C4-2B (cell line): ENCODE measurements at regions not wholly inside any gene's neighbourhood (a gene's known extent, or its start where the extent isn't known, plus 50 kb on each side); places are given as distances from the start of the nearest gene placed in this dataset.

ENCODE experiments used
- H3K27ac ChIP-seq: fragments of 450-650 bp; 2 replicates; pipeline ENCODE4 v1.5.1; 2017
- CTCF ChIP-seq: fragments of 450-650 bp; conservative IDR thresholded peaks from 2 replicates; pipeline ENCODE4 v1.5.1; 2017; ENCODE audit warnings: mild to moderate bottlenecking
- ZFX ChIP-seq: fragments of 450-650 bp; IDR thresholded peaks from 2 replicates; pipeline ENCODE4 v1.6.1; 2017

GRCh38 chr5:158637039-158637438 is 462.7 kb downstream of the EBF1 start:
- H3K27ac ChIP-seq, result no peak overlapping the region
- TF ChIP-seq CTCF, result no peak
- TF ChIP-seq ZFX, result no peak

- TF ChIP-seq CTCF (no peak), ZFX (no peak)
- no peak overlapping the region for H3K27ac ChIP-seq
Measured at GRCh38 chr5:158635565-158635964, 464.2 kb downstream of the EBF1 start.

- TF ChIP-seq ZFX (no peak), CTCF (no peak)
- no peak overlapping the region for H3K27ac ChIP-seq
Measured at GRCh38 chr5:158634714-158635113, 465.0 kb downstream of the EBF1 start.

- no peak for TF ChIP-seq ZFX
- no peak for TF ChIP-seq CTCF
- no peak overlapping the region for H3K27ac ChIP-seq
Measured at GRCh38 chr5:158629591-158630312, 470.0 kb downstream of the EBF1 start.

GRCh38 chr5:158626718-158627117 is 473.0 kb downstream of the EBF1 start:
- H3K27ac ChIP-seq, result no peak overlapping the region
- TF ChIP-seq CTCF, result no peak
- TF ChIP-seq ZFX, result no peak

GRCh38 chr5:158623971-158624370 is 475.7 kb downstream of the EBF1 start:
- TF ChIP-seq CTCF (no peak), ZFX (no peak)
- no peak overlapping the region for H3K27ac ChIP-seq

- no peak overlapping the region for H3K27ac ChIP-seq
- TF ChIP-seq ZFX, result no peak
Measured at GRCh38 chr5:158621391-158621790, 478.3 kb downstream of the EBF1 start.
